IMR-90 (cell line): ENCODE measurements at regions not wholly inside any gene's neighbourhood (a gene's known extent, or its start where the extent isn't known, plus 50 kb on each side); places are given as distances from the start of the nearest gene placed in this dataset.

Experiments used
- ATAC-seq: fragments of 200-7000 bp; cut with Tn5 transposase; 2 replicates; pipeline ENCODE4 v1.9.1; 2020; ENCODE audit warnings: low read depth, mild to moderate bottlenecking, moderate library complexity
- BruUV-seq: library from RNA; stranded (reverse); fragments of 400-500 nt; replicated peaks from 2 replicates; lab custom pipeline; 2021; lab: Mats Ljungman, UMichigan
- CTCF ChIA-PET: fragments of 300-600 bp; formaldehyde crosslinking; extraction: SDS; loops from one replicate; lab custom pipeline; 2021; ENCODE audit warnings: antibody characterized with exemption; lab: Yijun Ruan, JAX
- POLR2A ChIA-PET: fragments of 300-600 bp; sonication (Branson Sonifier 250); formaldehyde crosslinking; loops from one replicate; lab custom pipeline; 2022; ENCODE audit warnings: antibody characterized with exemption; ENCODE audit not compliant: unreplicated experiment; lab: Charles Lee
- DNase-seq: peaks from one replicate; pipeline ENCODE4 v3.0.0; 2013
- H2AFZ ChIP-seq: replicated peaks from 2 replicates; pipeline ENCODE3; 2013; ENCODE audit warnings: low read length, mild to moderate bottlenecking; ENCODE audit not compliant: poor library complexity
- H2AK5ac ChIP-seq: 2 replicates; pipeline ENCODE4 v1.6.1; 2013; ENCODE audit warnings: low read depth, low read length, inconsistent platforms
- H2AK9ac ChIP-seq: replicated peaks from 2 replicates; pipeline ENCODE3; 2013; ENCODE audit warnings: mild to moderate bottlenecking, low read depth, low read length, moderate library complexity; ENCODE audit not compliant: poor library complexity
- H2BK120ac ChIP-seq: 2 replicates; pipeline ENCODE4 v1.6.1; 2013; ENCODE audit warnings: low read depth, low read length, inconsistent platforms
- H2BK15ac ChIP-seq: 3 replicates; pipeline ENCODE4 v1.6.1; 2013; ENCODE audit warnings: low read depth, low read length, inconsistent platforms
- H2BK20ac ChIP-seq: 2 replicates; pipeline ENCODE4 v1.6.1; 2013; ENCODE audit warnings: low read depth, mild to moderate bottlenecking, inconsistent platforms, low read length, moderate library complexity
- H2BK5ac ChIP-seq: 2 replicates; pipeline ENCODE4 v1.6.1; 2013; ENCODE audit warnings: mild to moderate bottlenecking, low read depth, low read length, inconsistent platforms; ENCODE audit not compliant: poor library complexity, severe bottlenecking
- H3K14ac ChIP-seq: replicated peaks from 2 replicates; pipeline ENCODE4 v1.6.1; 2013; ENCODE audit warnings: low read depth, low read length, inconsistent platforms
- H3K18ac ChIP-seq: 2 replicates; pipeline ENCODE4 v1.6.1; 2013; ENCODE audit warnings: low read depth, low read length, control low read depth
- H3K23ac ChIP-seq: 2 replicates; pipeline ENCODE4 v1.6.1; 2013; ENCODE audit warnings: low read depth, low read length, inconsistent platforms
- H3K27ac ChIP-seq: 2 replicates; pipeline ENCODE4 v1.5.1; 2013; ENCODE audit warnings: mild to moderate bottlenecking, control low read depth, low read length; ENCODE audit not compliant: insufficient read depth
- H3K27me3 ChIP-seq: 2 replicates; pipeline ENCODE4 v1.6.1; 2013; ENCODE audit warnings: low read length; ENCODE audit not compliant: control insufficient read depth, insufficient read depth
- H3K36me3 ChIP-seq: 2 replicates; pipeline ENCODE4 v1.6.1; 2013; ENCODE audit warnings: low read length, mixed read lengths; ENCODE audit not compliant: control insufficient read depth, insufficient read depth
- H3K4ac ChIP-seq: 2 replicates; pipeline ENCODE4 v1.6.1; 2013; ENCODE audit warnings: low read depth, low read length, inconsistent platforms
- H3K4me1 ChIP-seq: 2 replicates; pipeline ENCODE4 v1.6.1; 2013; ENCODE audit warnings: low read length, mixed read lengths; ENCODE audit not compliant: control insufficient read depth, insufficient read depth
- H3K4me2 ChIP-seq: 2 replicates; pipeline ENCODE4 v1.6.1; 2013; ENCODE audit warnings: low read depth, mild to moderate bottlenecking, control low read depth, low read length, moderate library complexity
- H3K4me3 ChIP-seq: 2 replicates; pipeline ENCODE4 v1.5.1; 2013; ENCODE audit warnings: low read depth, mild to moderate bottlenecking, control low read depth, low read length, moderate library complexity; ENCODE audit not compliant: insufficient read depth
- H3K56ac ChIP-seq: 2 replicates; pipeline ENCODE4 v1.6.1; 2013; ENCODE audit warnings: low read length, inconsistent platforms; ENCODE audit not compliant: insufficient read depth; ENCODE audit errors: extremely low read depth
- H3K79me1 ChIP-seq, 2 experiments: 2 replicates each; pipeline ENCODE4 v1.6.1; 2013; ENCODE audit warnings: low read length in 2 of 2, inconsistent platforms in 1 of 2, low read depth in 1 of 2
- H3K9ac ChIP-seq: 2 replicates; pipeline ENCODE4 v1.6.1; 2013; ENCODE audit warnings: low read depth, low read length, control low read depth
- H3K9me1 ChIP-seq: 2 replicates; pipeline ENCODE4 v1.6.1; 2013; ENCODE audit warnings: low read length, inconsistent platforms; ENCODE audit not compliant: insufficient read depth
- H3K9me3 ChIP-seq: 2 replicates; pipeline ENCODE4 v1.6.1; 2013; ENCODE audit warnings: low read length; ENCODE audit not compliant: control insufficient read depth, insufficient read depth
- H4K20me1 ChIP-seq: 2 replicates; pipeline ENCODE4 v1.6.1; 2013; ENCODE audit warnings: low read length, inconsistent platforms; ENCODE audit not compliant: insufficient read depth
- H4K5ac ChIP-seq: 2 replicates; pipeline ENCODE4 v1.6.1; 2013; ENCODE audit warnings: mild to moderate bottlenecking, low read depth, low read length, control low read depth
- H4K8ac ChIP-seq, 2 experiments: 2 replicates each; pipeline ENCODE4 v1.6.1; 2013; ENCODE audit warnings: low read depth in 2 of 2, low read length in 2 of 2, control low read depth in 1 of 2, inconsistent platforms in 1 of 2
- H4K91ac ChIP-seq: 2 replicates; pipeline ENCODE4 v1.6.1; 2013; ENCODE audit warnings: low read depth, low read length, inconsistent platforms; ENCODE audit not compliant: insufficient read depth
- BHLHE40 ChIP-seq: fragments of 150-350 bp; IDR thresholded peaks from 2 replicates; pipeline ENCODE4 v1.6.1; 2016; ENCODE audit warnings: mild to moderate bottlenecking, low read depth, low read length
- CEBPB ChIP-seq: IDR thresholded peaks from 2 replicates; pipeline ENCODE4 v1.6.1; 2012; ENCODE audit warnings: low read depth, low read length, improper control_type of control experiment
- CHD1 ChIP-seq: IDR thresholded peaks from 2 replicates; pipeline ENCODE4 v1.6.1; 2012; ENCODE audit warnings: low read depth, low read length, improper control_type of control experiment
- ELK1 ChIP-seq: fragments of 150-350 bp; IDR thresholded peaks from 2 replicates; pipeline ENCODE4 v1.6.1; 2016; ENCODE audit warnings: low read depth, mild to moderate bottlenecking, low read length, moderate library complexity, borderline replicate concordance
- FOS ChIP-seq: fragments of 150-350 bp; IDR thresholded peaks from 2 replicates; pipeline ENCODE4 v1.6.1; 2016; ENCODE audit warnings: low read depth, low read length
- MAFK ChIP-seq: IDR thresholded peaks from 2 replicates; pipeline ENCODE4 v1.6.1; 2012; ENCODE audit warnings: low read depth, low read length, improper control_type of control experiment
- MAZ ChIP-seq: IDR thresholded peaks from 2 replicates; pipeline ENCODE4 v1.6.1; 2012; ENCODE audit warnings: low read depth, mild to moderate bottlenecking, low read length, improper control_type of control experiment, moderate library complexity, borderline replicate concordance
- MXI1 ChIP-seq: IDR thresholded peaks from 2 replicates; pipeline ENCODE4 v1.6.1; 2012; ENCODE audit warnings: low read depth, mild to moderate bottlenecking, low read length, moderate library complexity, borderline replicate concordance
- NFE2L2 ChIP-seq: fragments of 150-350 bp; IDR thresholded peaks from 2 replicates; pipeline ENCODE4 v1.6.1; 2016; ENCODE audit warnings: low read depth, mild to moderate bottlenecking, low read length
- POLR2A ChIP-seq: IDR thresholded peaks from 2 replicates; pipeline ENCODE4 v1.6.1; 2012; ENCODE audit warnings: mild to moderate bottlenecking, low read depth, low read length
- RAD21 ChIP-seq: IDR thresholded peaks from 2 replicates; pipeline ENCODE4 v1.6.1; 2012; ENCODE audit warnings: low read length, improper control_type of control experiment
- RCOR1 ChIP-seq: IDR thresholded peaks from 2 replicates; pipeline ENCODE4 v1.6.1; 2012; ENCODE audit warnings: mild to moderate bottlenecking, low read length, improper control_type of control experiment; ENCODE audit not compliant: insufficient replicate concordance
- RFX5 ChIP-seq: IDR thresholded peaks from 2 replicates; pipeline ENCODE4 v1.8.0; 2012; ENCODE audit warnings: low read depth, mild to moderate bottlenecking, low read length, moderate library complexity
- SMC3 ChIP-seq: fragments of 150-350 bp; IDR thresholded peaks from 2 replicates; pipeline ENCODE4 v1.6.1; 2016; ENCODE audit warnings: low read depth, mild to moderate bottlenecking, antibody characterized with exemption, low read length, moderate library complexity
- USF2 ChIP-seq: fragments of 150-350 bp; IDR thresholded peaks from 2 replicates; pipeline ENCODE4 v1.6.1; 2017; ENCODE audit warnings: mild to moderate bottlenecking, antibody characterized with exemption, low read length, low read depth
- dilution Hi-C: fragments of 300-500 bp; cut with HindIII; formaldehyde crosslinking; loops from one replicate; pipeline ENCODE4 v1.14.3; 2018; ENCODE audit warnings: low sequenced_read_pairs; ENCODE audit not compliant: unreplicated experiment
- in situ Hi-C: fragments of 300-500 bp; cut with MboI; formaldehyde crosslinking; loops from 3 replicates; pipeline ENCODE4 v1.14.3; 2019; ENCODE audit warnings: low sequenced_read_pairs, inconsistent platforms, mixed read lengths
- intact Hi-C: fragments of 100-400 bp; cut with micrococcal nuclease; formaldehyde crosslinking; loops from 2 replicates; pipeline ENCODE4 v1.10.0; 2022
- TF ChIP-seq, protein P1 (sequence below): conservative IDR thresholded peaks from 2 replicates; pipeline ENCODE4 v1.5.1; 2012; ENCODE audit warnings: mild to moderate bottlenecking, low read depth, low read length, improper control_type of control experiment

GRCh38 chr5:27325513-27325912 is 287.1 kb upstream of the CDH9 start:
- no peak overlapping the region for H4K91ac ChIP-seq
- H3K4me3 ChIP-seq, result no peak overlapping the region
- H3K4me2 ChIP-seq, result no peak overlapping the region
- peak overlapping the region in 1 of 2 experiments; percentile 9; a peak in 1 of 4 replicates for H4K8ac ChIP-seq
- no peaks in the 10 kb centered on the region; a peak in 1 of 4 replicates for H3K79me1 ChIP-seq
- TF ChIP-seq RFX5, result no peak
- no peak for TF ChIP-seq FOS
- TF ChIP-seq CEBPB, result no peak
- TF ChIP-seq BHLHE40, result no peak
- no peak for TF ChIP-seq USF2
- no peak for TF ChIP-seq POLR2A
- TF ChIP-seq ELK1, result no peak
- no peak for TF ChIP-seq MAZ
- no peak for TF ChIP-seq RCOR1
- TF ChIP-seq CHD1, result no peak
- no peak for TF ChIP-seq RAD21
- no peak for TF ChIP-seq NFE2L2
- TF ChIP-seq MAFK, result no peak
- TF ChIP-seq, protein P1, sequence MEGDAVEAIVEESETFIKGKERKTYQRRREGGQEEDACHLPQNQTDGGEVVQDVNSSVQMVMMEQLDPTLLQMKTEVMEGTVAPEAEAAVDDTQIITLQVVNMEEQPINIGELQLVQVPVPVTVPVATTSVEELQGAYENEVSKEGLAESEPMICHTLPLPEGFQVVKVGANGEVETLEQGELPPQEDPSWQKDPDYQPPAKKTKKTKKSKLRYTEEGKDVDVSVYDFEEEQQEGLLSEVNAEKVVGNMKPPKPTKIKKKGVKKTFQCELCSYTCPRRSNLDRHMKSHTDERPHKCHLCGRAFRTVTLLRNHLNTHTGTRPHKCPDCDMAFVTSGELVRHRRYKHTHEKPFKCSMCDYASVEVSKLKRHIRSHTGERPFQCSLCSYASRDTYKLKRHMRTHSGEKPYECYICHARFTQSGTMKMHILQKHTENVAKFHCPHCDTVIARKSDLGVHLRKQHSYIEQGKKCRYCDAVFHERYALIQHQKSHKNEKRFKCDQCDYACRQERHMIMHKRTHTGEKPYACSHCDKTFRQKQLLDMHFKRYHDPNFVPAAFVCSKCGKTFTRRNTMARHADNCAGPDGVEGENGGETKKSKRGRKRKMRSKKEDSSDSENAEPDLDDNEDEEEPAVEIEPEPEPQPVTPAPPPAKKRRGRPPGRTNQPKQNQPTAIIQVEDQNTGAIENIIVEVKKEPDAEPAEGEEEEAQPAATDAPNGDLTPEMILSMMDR, result no peak
- TF ChIP-seq SMC3, result no peak
- no peak for TF ChIP-seq MXI1
- no peak for ATAC-seq
- no peak overlapping the region; the same call in 1 of the 2 replicates for H3K18ac ChIP-seq
- H3K4ac ChIP-seq, result peak overlapping the region; percentile 50; the same call in 1 of the 2 replicates
- H3K27ac ChIP-seq, result no peak overlapping the region
- in situ Hi-C loops (no loop called here), intact Hi-C loops (no loop called here), dilution Hi-C loops (no loop called here)
- no peaks in the 10 kb centered on the region for H3K9me3 ChIP-seq
- peak overlapping the region; percentile 50; the same call in 1 of the 3 replicates for H2BK15ac ChIP-seq
- H4K20me1 ChIP-seq, result no peaks in the 10 kb centered on the region
- ChIA-PET POLR2A (no interaction called here), CTCF (no interaction called here)
- 0 out of 2 replicates have a peak overlapping the region, but pooled peaks have one; percentile 6 for H3K14ac ChIP-seq
- no peak overlapping the region for H2AK9ac ChIP-seq
- no peak overlapping the region for H3K9ac ChIP-seq
- no peak overlapping the region for H3K56ac ChIP-seq
- peak overlapping the region; percentile 63 for H2BK20ac ChIP-seq
- BruUV-seq, result no TSS peak
- H3K23ac ChIP-seq, result peak overlapping the region; percentile 15; the same call in 1 of the 2 replicates
- no peak overlapping the region; the same call in 1 of the 2 replicates for H4K5ac ChIP-seq
- no peak overlapping the region for H2AFZ ChIP-seq
- H3K4me1 ChIP-seq, result no peaks in the 10 kb centered on the region; the same call in 1 of the 2 replicates
- peak overlapping the region; percentile 13; the same call in 1 of the 2 replicates for H2AK5ac ChIP-seq
- H3K27me3 ChIP-seq, result no peaks in the 10 kb centered on the region
- no peaks in the 10 kb centered on the region for H3K9me1 ChIP-seq
- H2BK120ac ChIP-seq, result no peak overlapping the region; the same call in 1 of the 2 replicates
- no peaks in the 10 kb centered on the region for H3K36me3 ChIP-seq
- DNase-seq, result peak; percentile 1
- H2BK5ac ChIP-seq, result no peak overlapping the region
